NCI-H1105 treated with DMSO at 0.1 percent for 48 hours (cell line): ENCODE measurements at regions not wholly inside any gene's neighbourhood (a gene's known extent, or its start where the extent isn't known, plus 50 kb on each side); places are given as distances from the start of the nearest gene placed in this dataset.
"Not testable (repeated sequence)": the region's sequence is repeated elsewhere in the genome, so short reads cannot be mapped to it uniquely, and the experiment has no call there.

Experiments used
- DNase-seq: peaks from one replicate; lab custom pipeline; 2025; lab: John Stamatoyannopoulos, UW

- DNase-seq, result not testable (repeated sequence)
These were observed 538.1 kb downstream of the GOLGA6L6 start for GRCh38 chr15:20003471-20003870.

GRCh38 chr15:20002560-20002959 is 539.0 kb downstream of the GOLGA6L6 start:
- not testable (repeated sequence) for DNase-seq

GRCh38 chr15:19996574-19997194 is 544.9 kb downstream of the GOLGA6L6 start:
- DNase-seq, result not testable (repeated sequence)

GRCh38 chr15:19995296-19995695 is 546.3 kb downstream of the GOLGA6L6 start:
- not testable (repeated sequence) for DNase-seq

- no peak for DNase-seq
These were observed 549.2 kb downstream of the GOLGA6L6 start for GRCh38 chr15:19992428-19992827.

- no peak for DNase-seq
These were observed 553.4 kb downstream of the GOLGA6L6 start for GRCh38 chr15:19988094-19988660.

- peak; percentile 0 for DNase-seq
These were observed 554.1 kb downstream of the GOLGA6L6 start for GRCh38 chr15:19987389-19988048.

- no peak for DNase-seq
These were observed 557.5 kb downstream of the GOLGA6L6 start for GRCh38 chr15:19984101-19984500.

- DNase-seq, result no peak
These were observed 566.6 kb downstream of the GOLGA6L6 start for GRCh38 chr15:19974998-19975397.

GRCh38 chr15:19973718-19974117 is 567.9 kb downstream of the GOLGA6L6 start:
- DNase-seq, result no peak

- DNase-seq, result not testable (repeated sequence)
These were observed 569.0 kb downstream of the GOLGA6L6 start for GRCh38 chr15:19972582-19972981.

GRCh38 chr15:19965574-19965973 is 576.0 kb downstream of the GOLGA6L6 start:
- not testable (repeated sequence) for DNase-seq

- not testable (repeated sequence) for DNase-seq
These were observed 577.1 kb downstream of the GOLGA6L6 start for GRCh38 chr15:19964480-19964879.

- DNase-seq, result no peak
These were observed 585.3 kb downstream of the GOLGA6L6 start for GRCh38 chr15:19956124-19956796.

- no peak for DNase-seq
These were observed 597.2 kb downstream of the GOLGA6L6 start for GRCh38 chr15:19944261-19944888.

- no peak for DNase-seq
These were observed 598.1 kb downstream of the GOLGA6L6 start for GRCh38 chr15:19943515-19943914.

GRCh38 chr15:19903281-19903680 is 638.3 kb downstream of the GOLGA6L6 start:
- not testable (repeated sequence) for DNase-seq

- not testable (repeated sequence) for DNase-seq
These were observed 639.2 kb downstream of the GOLGA6L6 start for GRCh38 chr15:19902388-19902787.

GRCh38 chr15:19901414-19901813 is 640.2 kb downstream of the GOLGA6L6 start:
- not testable (repeated sequence) for DNase-seq

- DNase-seq, result no peak
These were observed 642.4 kb downstream of the GOLGA6L6 start for GRCh38 chr15:19899021-19899824.

- not testable (repeated sequence) for DNase-seq
These were observed 652.8 kb downstream of the GOLGA6L6 start for GRCh38 chr15:19888811-19889210.
